GM21381 (cell line): ENCODE measurements at regions not wholly inside any gene's neighbourhood (a gene's known extent, or its start where the extent isn't known, plus 50 kb on each side); places are given as distances from the start of the nearest gene placed in this dataset.

Experiments
- ATAC-seq: cut with Tn5 transposase; IDR thresholded peaks from one replicate; pipeline ENCODE4 v1.9.1; 2021; ENCODE audit warnings: mild to moderate bottlenecking, moderate library complexity; ENCODE audit not compliant: unreplicated experiment

DNA sequence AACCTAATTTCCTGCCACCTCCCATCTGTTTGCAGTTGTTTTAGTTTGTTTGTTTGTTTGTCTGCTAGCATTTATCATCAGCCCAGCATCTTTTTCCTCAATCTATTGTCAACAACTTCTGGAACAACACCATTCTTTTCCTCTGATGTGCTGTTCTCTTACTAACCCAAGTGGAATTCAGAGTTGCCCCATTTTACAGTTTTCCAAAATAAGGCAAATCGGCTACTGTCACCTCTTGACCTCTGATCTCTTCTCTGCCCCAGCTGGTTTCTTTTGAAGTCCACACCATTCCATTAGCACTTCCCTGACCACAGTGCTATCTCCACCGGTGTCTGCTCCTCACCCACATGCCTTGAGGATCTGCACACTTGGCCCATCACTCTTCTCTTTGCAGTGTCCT, 102.4 kb downstream of the EFNB2 start:
- ATAC-seq, result no peak

DNA sequence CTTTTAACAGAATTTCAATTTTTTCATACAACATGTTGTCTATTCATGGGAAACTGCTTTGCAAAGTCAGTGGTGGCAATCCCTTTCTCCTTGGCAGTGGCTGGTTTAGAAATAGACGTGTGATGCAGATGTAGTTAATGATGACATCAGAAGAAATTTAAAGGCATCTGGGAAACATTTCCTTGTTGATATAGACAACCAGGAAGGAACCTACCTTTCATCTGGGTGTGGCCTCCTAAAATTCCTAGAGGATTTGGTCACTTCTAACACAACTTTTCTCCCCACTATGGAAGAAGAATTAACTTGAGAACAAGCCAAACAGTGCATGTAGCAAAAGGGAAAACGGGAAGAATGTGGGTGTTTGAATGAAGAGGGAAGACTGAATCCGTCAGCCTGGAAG, 102.8 kb downstream of the EFNB2 start:
- ATAC-seq, result no peak

DNA sequence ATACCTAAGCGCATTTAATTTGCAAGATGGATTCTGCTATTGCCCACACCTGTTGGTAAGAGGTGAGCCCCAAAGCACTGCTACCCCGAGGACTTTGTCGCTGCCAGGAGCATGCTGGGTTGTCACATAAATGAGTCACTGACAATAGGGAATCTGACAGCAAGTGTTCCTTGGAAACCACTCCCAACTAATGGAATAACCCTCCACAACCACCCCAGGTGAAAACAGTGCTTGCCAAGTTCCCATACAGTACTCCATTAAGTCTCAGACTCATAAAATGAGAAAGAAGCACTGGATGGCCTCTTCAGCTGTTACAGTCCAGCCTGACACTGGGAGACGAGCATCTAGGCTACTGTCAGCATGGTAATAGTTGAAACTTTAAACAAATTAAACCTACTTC, 108.6 kb downstream of the EFNB2 start:
- ATAC-seq, result no peak

DNA sequence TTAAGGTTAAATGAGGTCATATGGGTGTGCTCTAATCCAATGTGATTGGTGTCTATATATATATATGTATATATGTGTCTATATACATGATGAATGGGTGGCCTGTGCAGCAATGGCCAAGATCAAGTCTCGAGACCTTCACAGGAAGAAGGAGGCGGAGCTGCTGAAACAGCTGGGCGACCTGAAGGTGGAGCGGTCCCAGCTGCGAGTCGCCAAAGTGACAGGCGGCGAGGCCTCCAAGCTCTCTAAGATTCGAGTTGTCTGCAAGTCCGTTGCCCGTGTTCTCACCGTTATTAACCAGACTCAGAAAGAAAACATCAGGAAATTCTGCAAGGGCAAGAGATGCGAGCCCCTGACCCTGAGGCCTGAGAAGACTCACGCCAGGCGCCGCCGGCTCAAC, 109.8 kb downstream of the EFNB2 start:
- ATAC-seq, result no peak

DNA sequence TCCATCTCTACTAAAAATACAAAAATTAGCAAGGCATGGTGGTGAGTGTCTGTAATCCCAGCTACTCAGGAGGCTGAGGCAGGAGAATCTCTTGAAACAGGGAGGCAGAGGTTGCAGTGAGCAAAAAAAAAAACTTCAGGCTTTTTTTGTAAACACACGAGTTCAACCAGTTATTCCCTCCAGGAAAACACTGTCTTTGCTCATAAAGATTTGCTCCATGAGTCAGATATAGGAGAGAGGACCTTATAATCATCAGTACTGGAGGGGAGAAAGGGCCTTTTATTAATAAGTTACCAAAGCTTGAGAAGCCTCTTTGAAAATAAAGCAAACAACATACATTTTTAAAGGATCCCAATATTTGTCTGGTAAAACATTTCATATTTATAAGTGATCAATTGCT, 110.7 kb downstream of the EFNB2 start:
- no peak for ATAC-seq

DNA sequence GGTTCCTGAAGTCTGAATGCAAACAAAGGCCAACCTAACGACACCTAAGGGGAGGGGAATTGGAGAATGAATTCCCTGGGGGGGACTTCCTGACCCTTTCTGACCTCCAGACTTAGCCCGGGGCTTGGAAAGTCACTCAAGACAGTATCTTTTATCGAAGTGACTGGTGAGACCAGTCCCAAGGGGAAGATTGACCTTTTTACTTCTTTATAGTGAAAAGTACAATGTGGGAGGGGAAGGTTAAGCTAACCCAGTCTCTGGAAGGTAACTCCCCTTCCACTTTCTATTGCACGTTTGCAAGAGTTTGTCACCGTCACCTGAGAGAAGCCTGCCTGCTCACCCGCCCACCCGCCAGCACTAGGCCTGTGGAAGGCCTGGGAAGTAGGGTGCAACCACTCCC, 111.9 kb downstream of the EFNB2 start:
- ATAC-seq, result no peak

DNA sequence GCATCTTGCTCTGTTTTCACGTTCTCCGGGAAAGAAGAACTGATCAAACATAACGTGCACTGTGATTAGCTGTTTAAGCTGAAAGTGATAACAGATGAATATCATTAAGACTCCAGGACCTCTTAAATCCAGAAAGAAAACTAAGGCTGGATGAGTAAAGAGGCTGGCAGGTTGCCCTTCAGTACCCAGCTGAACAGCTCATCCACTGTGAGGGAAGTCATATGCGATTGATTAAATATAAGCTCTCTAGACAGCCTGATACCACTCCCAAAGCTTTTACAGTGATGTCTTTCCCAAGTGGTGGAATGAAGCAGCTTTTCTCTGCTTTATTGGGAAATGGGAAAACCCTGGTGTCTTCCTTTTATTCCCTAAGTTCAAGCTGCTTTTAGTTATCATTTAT, 116.9 kb downstream of the EFNB2 start:
- ATAC-seq, result no peak

DNA sequence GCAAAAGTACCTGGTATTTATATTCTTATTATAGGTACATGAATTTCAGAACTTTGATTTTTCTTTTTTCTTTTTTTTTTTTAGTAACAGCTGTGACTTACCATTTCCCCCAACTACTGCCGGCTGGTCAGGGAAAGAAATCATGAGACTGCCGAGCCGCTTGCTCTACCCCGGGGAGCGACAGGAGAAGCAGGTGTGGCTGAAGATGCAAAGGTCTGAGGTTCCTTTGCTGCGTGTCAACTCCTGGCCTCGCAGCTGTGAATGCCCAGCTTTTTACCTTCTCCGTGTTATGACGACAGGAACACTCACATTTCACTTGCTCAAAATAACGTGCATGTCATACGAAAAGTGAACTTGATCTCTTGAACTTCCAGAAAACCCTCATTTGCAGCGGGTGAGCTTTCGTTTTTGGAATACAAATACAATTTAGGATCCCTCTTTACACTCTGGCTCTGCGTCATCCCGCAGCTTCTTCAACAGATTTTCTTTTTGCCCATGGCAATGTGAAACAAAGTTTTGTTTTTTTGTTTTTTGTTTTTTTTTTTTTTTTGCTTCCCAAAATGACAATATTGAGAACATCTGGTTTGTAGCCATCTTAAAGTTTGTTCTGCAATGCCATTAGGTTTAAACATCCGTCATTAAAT, 117.9 kb downstream of the EFNB2 start:
- no peak for ATAC-seq

DNA sequence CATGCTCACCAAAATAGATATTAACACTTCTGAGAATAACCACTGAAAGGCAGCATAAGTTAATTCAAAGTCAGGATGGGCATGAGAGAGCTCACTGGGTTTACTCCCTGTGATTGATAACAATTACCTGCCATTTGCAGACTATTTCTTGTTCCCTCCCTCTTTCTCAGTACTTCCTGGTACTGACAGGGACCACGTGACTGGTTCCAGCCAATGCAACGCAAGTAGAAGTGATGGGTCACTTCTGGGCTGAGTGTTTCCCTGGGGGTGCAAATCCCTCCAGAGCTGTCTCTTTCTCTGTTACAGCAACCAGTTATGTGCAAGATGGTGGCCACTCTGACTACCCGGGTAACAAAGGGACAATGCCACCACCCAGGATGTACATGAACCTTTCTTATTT, 118.8 kb downstream of the EFNB2 start:
- ATAC-seq, result no peak

DNA sequence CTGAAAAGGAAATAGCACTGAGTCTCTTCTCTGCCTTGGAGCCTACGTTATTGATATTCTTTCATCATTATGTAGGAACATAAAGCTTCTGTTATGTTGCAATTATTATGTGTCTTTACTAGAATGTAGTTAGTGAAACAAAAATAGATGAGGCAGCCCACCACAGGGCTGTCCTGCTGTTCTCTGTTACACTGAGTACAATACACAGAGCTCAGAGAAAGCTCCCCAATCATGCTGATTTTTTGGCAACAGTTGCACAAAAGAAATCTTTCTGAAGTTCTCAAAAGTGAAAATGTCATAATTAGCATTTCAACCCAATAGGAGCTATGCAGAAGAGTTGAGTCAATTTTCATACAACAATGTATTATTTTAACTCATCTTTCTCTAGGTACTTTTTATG, 119.5 kb downstream of the EFNB2 start:
- ATAC-seq, result no peak

DNA sequence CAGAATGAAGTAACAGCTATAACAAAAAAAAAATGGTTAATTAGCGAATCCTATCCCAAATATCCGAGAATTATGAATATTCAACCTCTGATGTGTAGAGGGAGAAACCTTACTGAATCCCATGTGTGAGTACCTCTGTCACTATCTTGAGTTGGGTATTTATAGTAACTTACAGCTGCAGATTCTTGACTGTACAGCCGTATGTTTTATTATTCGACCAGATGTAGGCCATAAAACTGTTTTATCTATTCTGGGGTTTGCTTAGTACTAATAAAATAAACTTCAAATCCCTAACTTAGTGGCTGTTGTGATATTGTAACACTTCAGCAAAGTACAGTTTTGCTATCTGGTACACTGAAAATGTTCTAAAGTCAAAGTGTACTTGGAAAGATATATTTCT, 120.0 kb downstream of the EFNB2 start:
- ATAC-seq, result no peak

DNA sequence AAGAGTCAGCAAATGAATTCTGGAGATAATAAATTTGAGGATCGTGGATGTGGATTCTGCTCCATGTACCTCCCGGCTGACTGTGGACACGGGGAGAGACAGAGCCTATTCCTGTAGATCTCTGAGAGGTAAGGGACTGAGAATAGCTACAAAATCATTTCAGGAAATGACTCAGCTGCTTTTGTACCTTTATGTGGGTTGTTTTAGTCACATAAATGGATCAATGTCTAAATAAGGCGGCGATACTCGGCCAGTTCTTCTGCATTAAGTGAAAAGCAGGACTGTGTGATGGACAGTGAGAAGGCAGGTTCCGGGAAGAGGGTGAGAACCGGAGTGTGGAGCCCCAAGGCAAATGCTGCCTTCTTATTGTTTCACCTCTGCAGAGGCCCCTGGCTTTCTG, 128.1 kb downstream of the EFNB2 start:
- no peak for ATAC-seq

DNA sequence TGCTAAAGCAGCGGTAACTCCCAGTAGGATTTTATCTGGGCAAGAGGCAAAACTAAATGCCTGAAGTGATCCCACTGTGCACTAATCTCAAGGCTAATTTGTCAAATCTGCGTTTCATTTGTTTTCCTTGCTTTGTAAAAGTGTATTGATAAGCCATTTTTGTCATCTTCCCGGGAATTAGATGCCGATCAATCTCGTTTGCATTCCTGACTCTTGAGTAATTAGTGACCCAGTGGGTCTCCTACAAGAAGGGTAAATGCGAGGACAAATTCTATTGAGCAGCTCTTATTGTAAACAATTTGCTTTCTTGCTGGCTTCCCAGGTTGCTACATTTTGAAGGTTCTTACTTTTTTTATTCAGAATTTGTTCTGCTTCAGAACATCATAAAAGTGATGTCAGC, 129.7 kb downstream of the EFNB2 start:
- no peak for ATAC-seq

DNA sequence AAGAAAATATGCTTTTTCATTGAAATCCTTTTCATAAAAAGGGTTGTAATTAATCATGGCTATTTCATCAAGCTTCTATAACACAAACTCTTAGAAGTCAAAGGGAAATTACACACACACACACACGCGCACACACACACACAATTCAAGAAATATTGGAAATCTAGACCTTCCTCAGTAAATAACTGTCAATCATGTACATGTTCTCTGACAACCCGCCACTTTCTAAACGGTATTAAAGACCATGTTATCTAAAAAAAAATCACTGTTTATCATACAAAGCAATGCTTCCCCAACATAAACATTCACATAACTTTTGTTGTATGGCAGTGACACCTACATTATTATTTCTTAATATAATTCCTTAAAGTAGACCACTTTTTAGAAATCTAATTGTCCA, 132.2 kb downstream of the EFNB2 start:
- no peak for ATAC-seq

DNA sequence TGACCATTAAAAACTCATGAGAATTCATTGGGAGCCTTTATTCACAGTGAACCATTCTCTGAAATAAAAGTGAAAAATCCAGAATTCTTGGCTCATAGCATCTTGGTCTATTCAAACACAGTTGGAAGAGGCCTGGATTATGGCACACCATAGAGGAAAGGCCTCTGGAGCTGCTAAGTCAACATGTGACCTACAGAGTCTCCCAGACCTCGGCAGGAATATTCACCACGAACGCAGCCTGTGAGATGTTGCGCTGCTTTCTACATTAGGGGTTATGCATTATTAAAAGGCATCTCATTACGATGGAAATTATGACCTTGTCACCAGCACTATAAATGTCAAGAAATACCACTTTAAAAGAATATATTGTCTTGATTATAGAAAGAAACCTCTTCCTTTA, 132.6 kb downstream of the EFNB2 start:
- no peak for ATAC-seq

DNA sequence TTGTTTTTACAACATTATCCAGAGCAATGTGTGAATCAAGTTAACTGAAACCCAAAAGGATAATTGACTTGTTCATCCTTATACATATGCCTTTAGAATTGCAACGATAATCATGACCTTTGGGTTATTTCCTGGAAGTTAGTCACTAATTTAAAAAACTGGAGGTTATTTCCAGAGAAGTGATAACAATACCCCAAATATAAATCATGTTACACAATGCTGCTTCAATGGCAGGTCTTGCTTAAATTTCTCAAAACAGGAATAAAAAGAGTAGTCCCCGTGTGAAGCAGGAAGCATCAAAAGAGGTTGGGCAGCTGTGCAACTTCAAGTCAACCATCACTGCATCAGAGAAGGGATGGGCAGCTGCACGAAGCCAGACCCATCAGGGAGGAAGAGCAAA, 134.4 kb downstream of the EFNB2 start:
- ATAC-seq, result no peak

DNA sequence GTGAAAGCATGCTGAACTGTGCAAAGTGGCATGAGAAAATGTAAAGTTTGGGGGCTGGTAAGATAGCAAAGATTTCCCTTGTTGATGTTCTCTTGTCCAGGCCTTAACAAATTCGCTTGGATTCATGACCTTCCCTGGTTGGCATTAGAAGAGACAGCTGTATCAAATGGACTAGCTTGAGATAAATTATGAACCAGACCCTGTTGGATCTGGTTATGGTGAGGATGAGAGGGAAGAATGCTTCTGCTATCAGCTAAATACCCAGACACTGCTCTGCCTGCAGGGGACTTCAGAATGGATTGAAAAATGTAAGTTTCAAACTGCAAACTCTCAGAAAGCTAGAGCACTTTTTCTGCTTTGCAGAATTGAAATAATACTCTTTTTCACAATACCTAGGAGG, 135.2 kb downstream of the EFNB2 start:
- no peak for ATAC-seq

DNA sequence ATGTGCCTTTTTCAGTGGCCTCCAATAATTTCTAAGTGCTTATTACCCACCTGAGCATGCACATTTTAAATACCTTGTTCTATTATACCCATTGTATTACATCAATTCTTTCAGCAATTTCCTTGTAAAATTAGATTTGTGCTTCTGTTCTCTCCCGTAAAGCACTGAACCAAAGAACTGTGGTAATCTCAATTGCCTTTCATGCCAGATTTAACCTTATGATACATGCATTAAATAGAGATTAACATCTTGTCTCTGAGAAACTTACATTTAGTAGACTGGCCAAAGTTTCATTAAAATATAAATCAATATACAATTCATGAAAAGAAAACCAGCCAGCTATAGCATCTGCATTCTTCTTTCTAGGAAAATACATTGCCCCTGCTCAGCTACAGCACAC, 137.2 kb downstream of the EFNB2 start:
- no peak for ATAC-seq

DNA sequence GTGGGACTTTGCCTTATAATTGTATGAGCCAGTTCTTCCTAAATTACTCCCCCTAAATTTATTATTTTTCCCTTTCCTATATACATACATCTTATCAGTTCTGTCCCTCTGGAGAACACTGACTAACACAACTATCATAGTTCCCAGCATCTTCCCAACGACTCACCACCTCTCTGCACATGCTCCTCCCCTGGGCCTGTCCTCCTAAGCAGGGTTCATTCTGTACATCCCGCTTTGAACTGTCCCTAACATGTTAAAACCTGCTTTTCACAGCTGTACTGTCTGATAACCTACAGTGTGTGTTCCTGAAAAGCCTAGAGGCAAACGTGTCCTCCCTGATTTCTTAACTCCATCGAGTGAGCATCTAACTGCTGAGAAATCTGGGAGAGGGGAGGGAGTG, 141.7 kb downstream of the EFNB2 start:
- ATAC-seq, result no peak

DNA sequence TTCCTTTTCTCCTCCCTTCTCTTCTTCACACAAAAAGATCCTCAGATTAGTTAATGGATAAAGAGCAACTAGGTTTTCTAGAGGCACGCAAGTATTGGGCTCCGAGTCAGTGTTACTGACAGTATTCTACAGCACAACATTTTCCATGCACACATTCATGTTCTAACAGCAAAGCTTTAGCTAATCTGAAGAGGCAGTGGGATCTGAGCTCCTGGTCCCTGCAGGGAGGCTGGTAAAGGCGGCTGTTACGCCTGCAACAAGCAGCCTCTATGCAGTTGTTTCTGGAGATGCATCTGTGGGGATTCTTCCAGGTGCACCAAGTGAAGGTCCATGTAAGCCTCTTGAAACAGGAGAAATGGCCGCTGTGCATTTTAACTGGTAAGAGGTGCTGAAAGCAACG, 143.8 kb downstream of the EFNB2 start:
- no peak for ATAC-seq

DNA sequence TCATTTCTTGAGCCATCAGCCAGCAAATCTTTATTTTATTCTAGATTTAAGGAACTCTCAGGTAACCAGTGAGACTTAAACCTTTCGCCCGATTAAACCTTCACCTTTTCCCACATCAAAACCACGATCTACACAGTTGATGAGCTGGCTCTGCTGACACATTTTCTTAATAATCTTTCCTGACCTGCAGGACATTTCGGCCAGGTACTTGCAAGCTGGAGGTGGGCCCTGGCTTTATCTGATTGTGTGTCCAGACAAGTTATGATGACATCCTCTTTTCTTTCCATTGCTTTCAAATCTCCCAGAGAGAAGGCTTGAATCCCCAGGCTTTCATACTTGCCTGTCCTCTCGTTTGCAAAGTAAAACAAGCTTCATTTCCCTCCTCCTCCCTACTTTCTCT, 144.2 kb downstream of the EFNB2 start:
- ATAC-seq, result no peak

DNA sequence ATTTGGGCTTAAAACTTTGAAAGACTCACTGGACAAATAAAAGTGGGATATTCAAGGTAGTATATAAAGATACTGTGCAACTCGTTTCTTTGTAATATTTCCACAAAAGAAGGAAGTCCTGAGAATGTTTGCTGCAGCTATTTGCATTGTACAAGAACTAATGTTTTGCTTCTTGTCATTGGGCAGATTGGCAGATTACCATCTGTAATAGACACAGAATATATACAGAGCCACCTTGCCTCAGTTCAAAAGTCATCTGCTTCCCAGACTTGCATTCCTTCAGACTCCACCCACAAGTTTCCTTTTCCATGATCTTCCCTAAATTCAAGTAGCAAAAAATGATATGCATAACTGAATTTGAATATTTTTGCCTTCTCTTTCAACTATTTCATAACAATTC, 145.1 kb downstream of the EFNB2 start:
- no peak for ATAC-seq

DNA sequence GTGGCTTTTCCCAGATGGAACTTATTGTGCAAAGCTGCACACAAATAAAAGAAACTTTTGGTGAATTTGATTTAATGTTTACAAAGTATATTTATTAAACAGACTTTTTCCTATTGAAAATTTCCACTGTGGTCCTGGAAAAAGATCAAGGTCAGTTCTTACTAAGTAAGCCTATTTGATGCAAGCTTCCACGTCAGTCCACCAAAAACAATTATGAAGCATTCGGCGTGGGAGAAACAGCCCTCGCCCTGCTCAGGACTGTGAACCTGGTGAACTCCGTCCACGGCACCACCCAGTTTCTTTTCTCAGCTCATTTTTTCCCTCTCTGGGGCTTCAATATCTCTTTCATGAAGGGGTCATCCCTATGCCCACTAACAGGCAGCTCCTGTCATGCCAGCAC, 149.8 kb downstream of the EFNB2 start:
- no peak for ATAC-seq

DNA sequence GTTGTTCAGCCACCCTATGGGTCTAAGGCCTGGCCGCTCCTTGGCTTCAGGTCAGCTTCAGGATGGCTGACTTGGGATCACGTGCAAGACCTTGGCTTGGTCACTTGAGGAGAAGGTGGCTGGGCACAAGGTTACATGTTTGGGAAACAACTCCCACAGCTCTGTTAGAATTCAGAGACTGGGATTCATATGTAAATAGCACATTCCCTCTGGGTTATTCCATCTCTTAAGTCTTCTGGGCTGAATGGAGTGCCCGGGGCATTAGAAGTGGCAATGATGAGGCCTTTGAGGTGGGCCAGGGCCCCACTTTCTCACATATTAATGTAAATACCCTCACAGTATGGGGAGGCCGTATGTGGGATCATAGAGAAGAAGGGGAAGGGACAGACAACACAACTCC, 150.9 kb downstream of the EFNB2 start:
- no peak for ATAC-seq
